22Rv1 (cell line): ENCODE measurements at regions not wholly inside any gene's neighbourhood (a gene's known extent, or its start where the extent isn't known, plus 50 kb on each side); places are given as distances from the start of the nearest gene placed in this dataset.

Experiments used
- CTCF ChIP-seq: fragments of 450-650 bp; IDR thresholded peaks from 2 replicates; pipeline ENCODE4 v1.5.1; 2017; ENCODE audit warnings: mild to moderate bottlenecking
- ZFX ChIP-seq: fragments of 450-650 bp; IDR thresholded peaks from 2 replicates; pipeline ENCODE4 v1.6.1; 2017; ENCODE audit warnings: antibody characterized with exemption, borderline replicate concordance

- TF ChIP-seq CTCF = no peak
- no peak for TF ChIP-seq ZFX
Measured at GRCh38 chr1:30011970-30012369, 711.4 kb downstream of the MATN1 start.
